Islet of Langerhans (tissue), 1 donor: ENCODE measurements at regions not wholly inside any gene's neighbourhood (a gene's known extent, or its start where the extent isn't known, plus 50 kb on each side); places are given as distances from the start of the nearest gene placed in this dataset.
"Not testable (repeated sequence)": the region's sequence is repeated elsewhere in the genome, so short reads cannot be mapped to it uniquely, and the experiment has no call there.

ENCODE experiments used
- FAIRE-seq: peaks from one replicate; lab custom pipeline; 2011; peaks lifted over from hg19 to GRCh38; lab: Jason Lieb, UNC

DNA sequence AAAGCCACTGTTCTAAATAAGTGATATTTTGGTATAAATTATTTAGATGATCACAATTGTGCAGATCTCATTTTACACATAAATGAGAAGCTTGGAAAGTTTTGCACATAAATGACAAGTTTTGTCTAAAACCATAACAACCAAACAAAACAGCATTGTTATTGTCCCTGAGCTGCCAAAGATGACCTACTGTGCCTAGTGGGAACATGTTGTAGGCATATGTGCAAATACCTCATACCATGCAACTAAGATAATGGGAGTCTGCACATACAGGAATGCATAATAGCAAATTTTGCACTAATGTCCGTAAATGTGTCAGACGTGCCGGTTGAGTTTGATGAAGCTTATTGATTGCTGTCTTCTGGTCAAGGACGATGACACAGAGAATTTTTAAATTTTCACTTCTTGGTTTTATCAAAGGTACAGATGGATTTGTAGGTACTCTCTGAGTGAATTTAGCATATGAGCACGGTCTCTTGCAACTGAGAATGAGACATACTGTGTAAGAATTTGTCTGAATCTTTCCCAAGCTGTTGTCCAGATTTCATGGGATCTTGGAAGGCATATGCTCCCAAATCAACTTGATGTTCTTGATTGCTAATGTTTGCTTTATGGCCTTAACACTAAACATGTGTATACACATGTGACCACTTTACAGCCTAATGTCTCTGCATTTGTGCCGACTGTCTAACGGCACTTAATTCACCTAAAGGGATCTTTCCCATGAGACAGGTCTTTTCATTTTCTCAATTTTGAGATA is 1133.5 kb downstream of the FAT4 start:
- no peak for FAIRE-seq

DNA sequence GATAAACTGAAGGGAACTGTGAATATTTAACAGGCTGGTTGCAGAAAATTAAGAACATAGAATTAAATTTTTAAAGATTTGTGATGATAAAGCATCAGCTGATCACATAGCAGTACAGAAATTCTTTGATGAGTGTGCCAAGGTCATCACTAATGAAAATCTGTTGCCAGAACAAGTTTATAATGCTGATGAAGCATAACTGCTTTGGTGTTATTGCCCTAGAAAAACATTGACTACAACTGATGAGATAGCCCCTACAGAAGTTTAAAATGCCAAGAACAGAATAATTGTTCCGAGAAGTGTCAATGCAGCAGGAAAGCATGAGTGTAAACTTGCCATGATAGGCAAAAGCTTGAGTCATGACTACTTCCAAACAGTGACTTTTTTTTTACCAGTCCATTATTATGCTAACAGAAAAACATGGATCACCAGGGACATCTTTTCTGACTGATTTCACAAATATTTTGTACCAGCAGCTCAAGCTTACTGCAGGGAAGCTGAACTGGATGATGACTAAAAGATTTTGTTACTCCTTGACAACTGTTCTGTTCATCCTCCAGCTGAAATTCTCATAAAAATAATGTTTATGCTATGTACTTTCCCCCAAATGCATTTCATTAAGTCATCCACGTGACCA is 1136.6 kb downstream of the FAT4 start:
- FAIRE-seq: no peak

DNA sequence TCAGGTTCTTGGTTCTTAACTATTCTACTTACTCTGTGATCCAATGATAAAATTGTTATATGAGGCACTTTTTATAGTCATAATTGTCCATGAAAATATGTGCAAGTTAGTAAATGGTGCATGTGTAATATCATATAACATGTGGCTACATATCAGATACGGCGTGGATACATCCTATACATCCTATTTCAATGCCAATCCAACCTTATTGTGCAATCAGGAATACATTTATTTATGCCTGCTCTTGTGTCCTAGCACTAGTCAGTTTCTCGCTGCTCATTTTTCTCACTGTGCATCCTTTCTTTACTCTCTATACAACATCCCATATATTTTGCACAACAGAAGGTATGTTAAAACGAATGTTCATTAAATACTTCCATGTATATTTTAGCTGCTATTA is 1141.1 kb downstream of the FAT4 start:
- FAIRE-seq: no peak

DNA sequence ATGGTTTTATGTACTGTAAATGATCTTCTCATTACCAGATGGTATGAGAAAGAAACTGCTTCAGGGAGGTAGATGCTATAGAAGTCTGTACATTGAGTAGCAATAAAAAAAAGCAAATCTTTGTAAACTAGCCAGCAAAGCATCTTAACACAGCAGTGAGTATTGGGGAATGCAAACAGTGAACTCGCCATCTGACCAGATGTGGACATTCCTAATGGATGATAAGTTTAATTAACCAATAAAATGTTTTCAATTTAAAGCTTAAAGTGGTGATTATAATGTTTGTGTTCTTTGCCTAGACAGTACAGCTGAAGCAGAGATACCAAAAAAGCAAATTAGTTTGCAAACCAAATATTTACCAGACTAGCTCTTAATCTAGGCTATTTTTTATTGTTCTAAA is 1144.2 kb downstream of the FAT4 start:
- FAIRE-seq: no peak

DNA sequence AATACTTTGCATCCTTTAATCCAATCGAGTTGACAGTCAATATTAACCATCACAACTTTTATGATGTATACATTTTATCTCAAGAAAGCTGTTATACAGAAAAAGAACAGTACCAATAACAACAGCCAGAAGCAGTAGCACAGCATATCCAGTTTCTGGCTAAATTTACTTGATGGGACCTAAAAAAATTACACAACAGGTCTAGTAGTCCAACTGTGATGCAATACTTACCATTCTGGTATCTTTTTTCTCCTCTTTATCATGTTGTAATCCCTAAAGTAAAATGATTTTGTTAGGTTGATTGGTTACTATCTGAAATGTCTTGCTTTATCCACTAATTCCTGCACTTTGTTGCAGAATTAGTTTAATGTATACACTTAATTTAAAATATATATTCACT is 1150.6 kb downstream of the FAT4 start:
- FAIRE-seq: no peak

DNA sequence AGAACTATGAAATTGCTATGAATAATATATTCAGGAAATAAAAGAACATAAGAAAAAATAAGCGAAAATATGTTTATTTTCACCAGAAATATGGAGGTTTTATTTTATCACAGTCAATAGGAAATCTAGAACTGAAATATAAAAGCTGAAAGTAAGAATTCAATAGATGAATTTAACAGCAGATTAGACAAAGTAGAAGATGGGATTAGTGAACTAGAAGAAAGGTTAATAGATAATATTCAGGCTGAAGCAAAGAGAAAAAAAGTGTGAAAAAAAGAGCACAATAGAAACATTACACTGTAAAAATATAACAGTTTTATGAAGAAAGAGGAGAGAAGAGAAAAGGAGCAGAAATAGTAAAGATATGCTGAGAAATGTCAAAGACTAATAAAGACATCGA is 1152.1 kb downstream of the FAT4 start:
- no peak for FAIRE-seq

DNA sequence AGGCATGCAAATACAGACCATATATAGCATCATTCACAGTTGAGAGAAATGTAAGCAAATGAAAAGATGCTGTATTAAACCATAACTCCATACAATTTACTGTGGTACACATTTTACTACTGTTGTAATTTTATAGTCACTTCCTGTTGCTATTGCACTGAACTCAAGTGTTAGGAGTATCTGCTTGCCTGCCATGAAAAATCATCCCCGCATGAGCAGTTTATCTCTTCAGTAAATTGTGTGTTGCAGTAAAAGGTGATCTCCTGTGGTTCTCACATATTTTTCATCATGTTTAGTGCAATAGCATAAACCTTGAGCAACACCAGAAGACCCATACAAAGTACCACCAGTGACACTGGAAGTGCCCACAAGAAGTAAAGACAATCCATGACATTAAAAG is 1153.4 kb downstream of the FAT4 start:
- no peak for FAIRE-seq

DNA sequence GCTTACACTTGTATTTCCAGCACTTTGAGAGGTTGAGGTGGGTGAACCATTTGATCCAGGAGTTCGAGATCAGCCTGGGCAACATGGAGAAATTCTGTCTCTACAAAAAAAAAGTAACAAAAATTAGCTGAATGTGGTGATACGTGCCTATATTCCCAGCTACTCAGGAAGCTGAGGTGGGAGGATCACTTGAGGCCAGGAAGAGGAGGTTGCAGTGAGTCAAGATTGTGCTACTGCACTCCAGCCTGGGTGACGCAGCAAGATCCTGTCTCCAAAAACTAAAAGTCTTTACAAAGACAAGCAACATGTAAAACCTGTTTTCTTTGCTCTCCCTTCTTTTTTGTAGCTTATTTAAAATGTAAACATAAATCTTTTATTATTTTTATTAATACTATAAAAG is 1156.1 kb downstream of the FAT4 start:
- FAIRE-seq: no peak

DNA sequence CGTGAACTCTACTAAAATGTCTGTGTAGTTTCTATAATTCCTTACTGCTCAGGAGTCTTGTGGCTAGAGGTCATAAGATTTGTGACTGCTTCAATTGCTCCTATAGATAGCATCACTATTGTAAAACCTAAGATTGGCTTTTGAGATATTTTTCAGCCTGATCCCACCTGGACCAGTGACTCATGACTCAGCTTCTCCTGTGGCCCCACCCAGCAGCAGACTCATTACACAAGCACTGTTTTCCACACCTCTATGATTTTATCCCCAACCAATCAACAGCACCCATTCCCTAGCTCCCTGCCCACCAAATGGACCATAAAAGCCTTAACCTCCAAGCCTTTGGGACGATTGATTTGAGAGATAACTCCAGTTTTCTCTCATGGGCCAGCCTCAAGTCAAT is 1157.0 kb upstream of the INTU start:
- no peak for FAIRE-seq

DNA sequence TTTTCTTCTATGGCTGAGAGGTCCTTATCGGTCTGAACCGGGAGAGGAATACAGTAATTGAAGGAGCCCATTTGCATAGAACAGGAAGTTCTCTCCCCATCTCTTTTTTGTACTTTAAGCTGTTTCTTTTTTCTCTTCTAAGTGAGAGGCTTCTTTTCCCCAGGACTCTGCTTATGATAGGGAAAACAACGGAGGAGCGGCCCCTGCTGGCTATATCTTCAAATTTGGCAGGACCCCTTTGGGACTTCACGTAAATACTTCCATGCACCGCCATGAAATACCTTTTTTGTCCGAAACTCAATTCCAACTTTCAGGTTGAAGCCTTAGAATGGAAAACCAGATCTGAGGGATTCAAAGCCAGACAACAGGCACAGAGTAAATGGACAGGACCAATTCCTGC is 1153.0 kb upstream of the INTU start:
- no peak for FAIRE-seq

DNA sequence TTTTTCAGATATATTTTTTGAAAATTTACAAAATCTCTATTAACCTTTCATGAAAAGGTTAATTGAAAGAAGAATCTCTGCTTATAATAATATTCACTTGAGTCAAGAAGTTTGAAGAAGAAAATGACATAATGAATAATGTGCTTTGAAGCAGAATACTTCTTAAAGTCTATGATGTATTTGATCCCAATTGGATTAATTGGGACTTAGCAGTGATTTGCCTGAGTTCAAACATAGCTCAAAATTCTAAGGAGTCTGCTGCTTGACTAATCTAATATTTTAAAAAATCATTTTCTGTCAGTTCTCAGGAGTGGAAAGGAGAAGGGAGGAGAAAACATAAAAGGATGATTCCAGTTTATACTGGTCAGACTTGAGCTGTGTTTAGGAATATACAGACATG is 1150.4 kb upstream of the INTU start:
- no peak for FAIRE-seq

DNA sequence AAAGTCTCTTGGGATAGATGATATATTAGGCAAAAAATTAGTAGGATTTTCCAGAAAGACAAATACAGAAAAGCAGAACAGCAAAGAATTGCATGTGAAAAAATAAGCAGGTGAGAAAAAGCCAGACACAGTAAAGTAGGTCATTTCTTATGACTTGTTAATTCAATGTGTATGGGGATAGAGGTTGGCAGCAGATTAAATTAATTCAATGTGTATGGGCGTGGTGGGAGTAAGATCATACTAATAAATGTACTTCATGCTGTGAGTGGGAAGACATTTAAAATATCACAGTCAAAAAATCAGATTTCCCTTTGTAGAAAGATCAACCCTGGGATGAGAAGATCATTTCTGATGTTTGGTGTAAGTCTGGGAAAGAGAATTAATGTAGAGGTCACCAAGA is 1146.4 kb upstream of the INTU start:
- FAIRE-seq: no peak

DNA sequence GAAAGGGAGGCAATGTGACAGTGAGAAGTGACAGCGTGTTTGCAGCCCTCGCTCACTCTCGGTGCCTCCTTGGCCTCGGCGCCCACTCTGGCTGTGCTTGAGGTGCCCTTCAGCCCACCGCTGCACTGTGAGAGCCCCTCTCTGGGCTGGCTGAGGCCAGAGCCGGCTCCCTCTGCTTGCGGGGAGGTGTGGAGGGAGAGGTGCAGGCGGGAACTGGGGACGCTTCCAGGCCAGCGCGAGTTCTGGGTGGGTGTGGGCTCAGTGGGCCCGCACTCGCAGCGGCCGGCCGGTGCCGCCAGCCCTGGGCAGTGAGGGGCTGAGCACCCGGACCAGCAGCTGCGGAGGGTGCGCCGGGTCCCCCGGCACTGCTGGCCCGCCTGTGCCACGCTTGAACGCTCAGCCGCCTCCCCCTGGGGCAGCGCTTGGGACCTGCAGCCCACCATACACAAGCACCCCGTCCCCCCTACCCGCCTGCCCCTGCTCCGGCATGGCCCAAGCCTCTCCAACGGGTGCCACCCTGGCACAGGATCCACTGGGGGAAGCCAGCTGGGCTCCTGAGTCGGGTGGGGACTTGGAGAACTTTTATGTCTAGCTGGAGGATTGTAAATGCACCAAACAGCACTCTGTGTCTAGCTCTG is 1142.8 kb upstream of the INTU start:
- no peak for FAIRE-seq

DNA sequence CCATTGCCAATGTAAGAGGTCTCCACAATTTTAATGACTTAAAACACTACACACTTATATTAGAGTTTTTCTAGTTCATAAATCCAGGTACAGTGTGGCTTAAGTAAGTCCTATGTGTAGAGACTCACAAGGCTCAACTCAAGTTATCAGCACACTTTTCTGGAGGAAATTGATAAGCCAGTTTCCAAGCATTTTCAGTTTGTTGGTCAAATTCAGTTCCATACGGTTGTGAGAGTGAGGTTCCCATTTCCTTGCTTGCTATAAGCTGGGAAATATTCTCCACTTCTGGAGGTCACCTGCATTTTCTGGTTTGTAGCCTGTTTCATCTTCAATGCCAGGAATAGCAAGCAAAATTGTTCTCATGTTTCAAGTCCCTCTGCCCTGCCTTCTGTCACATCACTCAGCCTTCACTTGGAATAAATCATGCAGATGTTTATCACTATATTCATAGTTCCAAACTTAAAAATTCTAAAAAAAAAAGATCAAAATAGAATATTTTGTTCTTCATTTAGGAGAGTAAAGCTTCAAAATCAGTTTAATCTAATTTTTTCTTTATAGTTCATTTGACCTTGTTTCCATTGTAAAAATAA is 1137.5 kb upstream of the INTU start:
- FAIRE-seq: no peak

DNA sequence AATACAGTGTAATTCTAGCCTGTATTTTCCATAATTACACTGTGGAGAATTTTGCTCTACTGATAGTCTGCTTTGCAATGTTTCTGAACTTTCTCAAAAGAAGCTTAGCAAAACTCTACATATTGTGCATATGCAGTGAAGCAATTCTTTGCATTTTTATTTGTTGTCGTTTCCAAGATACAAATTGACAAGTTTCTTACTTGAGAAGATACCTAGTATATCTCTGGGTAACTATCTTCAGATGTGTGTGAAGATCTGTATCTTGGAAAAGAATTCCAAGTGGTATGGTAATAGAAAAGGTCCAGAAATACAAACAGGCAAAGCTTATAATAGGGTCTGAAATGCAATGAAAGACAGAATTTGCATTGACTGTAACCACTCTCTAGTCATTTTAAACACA is 1119.8 kb upstream of the INTU start:
- no peak for FAIRE-seq

DNA sequence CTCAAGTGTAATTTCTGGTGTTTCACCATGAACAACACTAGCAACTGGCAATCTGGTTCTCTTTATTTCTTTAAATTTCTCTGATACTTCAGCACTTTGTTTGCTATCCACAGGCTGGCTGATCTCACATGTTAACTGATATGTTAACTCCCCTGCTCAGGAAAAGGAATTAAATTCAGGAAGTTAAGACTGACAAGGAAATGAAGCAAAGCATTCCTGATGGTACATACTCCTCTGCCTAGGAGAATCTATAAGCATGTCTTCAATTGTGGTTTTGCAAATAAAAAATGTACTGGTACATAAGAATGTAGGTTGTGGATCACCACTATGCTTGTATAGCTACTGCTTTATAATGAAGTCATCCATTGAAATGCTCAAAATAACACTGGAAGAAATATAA is 1119.2 kb upstream of the INTU start:
- FAIRE-seq: no peak

DNA sequence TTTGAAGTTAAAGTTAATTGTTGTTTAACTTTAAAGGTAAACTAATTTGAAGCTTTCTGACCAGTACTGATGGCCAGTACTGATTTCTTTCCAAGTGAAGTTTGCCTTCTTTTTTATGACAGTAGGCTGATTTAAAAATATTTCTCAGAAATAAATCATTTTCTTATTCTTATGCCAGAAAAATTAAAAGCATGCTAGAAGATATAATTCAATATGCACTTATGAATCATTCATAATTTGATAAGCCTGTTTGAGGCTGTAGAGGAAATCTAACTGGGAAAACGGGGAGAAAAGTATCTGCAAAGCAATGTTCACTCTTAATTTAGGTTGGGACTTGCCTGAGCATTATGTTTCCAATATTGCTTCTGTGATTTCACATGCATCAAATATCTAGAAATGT is 1112.0 kb upstream of the INTU start:
- no peak for FAIRE-seq

DNA sequence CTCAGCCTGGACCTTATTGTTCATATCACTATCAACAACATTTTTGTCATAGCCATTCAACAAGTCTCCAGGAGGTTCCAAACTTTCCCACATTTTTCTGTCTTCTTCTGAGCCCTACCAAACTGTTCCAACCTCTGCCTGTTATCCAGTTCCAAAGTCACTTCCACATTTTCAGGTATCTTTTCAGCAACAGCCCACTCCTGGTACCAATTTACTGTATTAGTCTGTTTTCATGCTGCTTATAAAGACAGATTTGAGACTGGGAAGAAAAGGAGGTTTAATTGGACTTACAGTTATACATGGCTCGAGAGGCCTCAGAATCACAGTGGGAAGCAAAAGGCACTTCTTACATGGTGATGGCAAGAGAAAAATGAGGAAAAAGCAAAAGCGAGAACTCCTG is 1107.4 kb upstream of the INTU start:
- not testable (repeated sequence) for FAIRE-seq

DNA sequence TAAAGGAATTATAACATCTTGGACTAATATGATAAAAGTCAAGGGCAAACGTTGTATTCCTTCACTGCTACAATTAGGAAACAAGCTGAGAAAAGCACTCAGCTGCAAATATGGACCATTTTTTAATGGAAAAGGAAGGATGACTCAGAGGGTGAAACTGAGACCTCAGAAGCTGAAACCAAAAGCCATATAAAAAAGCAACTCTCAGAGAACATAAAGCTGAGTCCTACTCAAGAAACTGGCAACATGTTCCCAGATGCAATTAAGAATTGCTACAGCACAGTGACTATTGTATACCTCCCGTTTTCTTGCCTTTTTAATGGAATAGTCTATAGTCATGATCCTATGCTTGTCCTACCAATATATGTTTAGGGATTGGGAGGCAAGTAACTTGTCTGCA is 1106.4 kb upstream of the INTU start:
- FAIRE-seq: no peak

DNA sequence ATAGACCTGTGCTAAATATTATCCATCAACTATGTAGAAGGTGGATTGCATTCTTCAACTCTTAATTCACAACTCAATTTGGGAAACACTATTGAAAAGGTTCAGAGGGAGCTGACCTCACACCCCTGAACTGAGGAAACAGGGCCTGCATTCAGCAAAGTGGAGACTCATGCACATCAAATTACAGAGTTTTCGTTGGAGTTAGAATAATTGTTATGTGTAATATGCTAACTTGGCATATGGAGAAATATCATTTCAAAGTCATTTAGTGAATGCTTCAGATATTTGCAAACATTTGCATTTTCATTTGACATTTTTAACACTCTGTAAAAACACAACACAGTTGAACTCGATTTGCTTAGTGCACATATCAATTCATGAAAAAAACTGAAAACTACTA is 1102.8 kb upstream of the INTU start:
- no peak for FAIRE-seq

DNA sequence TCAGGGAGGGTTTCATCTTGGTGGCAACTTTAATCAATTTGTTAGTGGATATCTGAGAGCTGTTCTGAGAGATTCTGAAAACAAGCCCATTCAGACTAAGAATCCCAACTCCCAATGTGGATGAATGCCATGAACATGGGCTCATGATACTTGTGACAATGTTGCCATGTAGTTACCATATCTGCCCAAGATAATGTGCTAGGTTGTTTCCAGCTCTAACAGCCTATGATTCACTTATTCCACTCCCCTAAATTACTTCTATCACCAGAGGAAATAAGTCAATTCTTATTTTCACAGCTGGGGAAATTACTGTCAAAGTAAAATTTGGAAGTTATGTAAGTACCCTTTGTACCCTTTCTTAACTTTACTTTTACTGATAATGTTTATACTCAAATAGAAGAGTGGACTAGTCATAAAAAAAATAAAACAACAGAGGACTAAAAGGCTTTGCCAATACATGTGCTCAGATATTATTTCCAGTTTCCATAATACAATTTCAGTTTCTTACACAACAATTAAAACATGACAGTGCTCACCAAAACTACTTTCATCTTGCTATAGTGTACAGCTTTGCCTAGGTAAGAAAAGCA is 1101.7 kb upstream of the INTU start:
- FAIRE-seq: no peak

DNA sequence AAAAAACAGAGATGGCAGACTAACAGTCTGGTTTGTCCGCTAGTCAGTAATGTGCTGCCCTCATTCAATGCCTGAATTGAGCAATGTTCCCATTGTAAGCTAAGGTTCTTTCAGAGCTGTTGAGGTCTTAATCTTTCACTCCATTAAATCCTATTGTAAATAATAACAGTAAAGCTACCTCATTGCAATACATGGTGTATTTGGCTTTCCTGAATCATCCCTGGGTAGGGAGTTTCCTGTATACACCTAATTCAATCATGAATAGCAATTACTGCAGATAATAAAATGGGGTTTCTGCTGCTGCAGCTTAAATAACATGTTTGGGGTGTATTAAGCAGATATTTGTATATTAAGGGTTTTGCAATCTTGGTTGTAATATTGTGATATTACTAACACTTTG is 1100.2 kb upstream of the INTU start:
- no peak for FAIRE-seq

DNA sequence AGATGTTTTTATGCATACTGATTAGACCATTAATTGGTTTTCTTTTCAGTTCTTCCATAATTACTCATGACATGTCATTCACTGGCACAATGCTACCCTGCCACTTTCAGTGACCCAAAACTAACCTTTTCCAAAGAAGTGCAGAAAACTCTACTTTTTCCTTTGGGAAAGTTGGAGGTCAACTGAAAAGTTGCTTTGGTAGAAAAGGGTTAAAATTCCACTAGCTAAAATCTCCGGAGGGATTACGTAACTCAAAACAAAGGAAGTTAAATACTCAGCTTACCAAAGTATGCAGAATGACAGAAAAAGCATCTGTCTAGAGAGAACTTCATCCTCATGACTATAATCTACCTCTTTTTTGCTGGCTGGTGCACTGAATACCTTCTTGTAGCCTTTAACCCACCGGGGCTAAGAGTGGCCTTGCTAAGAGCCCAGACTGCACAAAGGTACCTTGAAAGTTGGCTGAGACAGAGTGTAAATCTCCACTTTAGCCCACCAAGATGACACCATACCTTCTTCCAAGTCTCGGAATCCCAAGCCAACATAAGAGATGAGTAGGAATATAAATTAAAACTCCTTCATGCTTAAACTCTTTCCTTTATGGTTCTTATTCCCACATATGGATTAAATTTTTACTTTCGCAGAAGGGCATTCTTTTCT is 1099.5 kb upstream of the INTU start:
- no peak for FAIRE-seq
